ENCODE measurements at regions not wholly inside any gene's neighbourhood (a gene's known extent, or its start where the extent isn't known, plus 50 kb on each side); places are given as distances from the start of the nearest gene placed in this dataset.
A peak's percentile ranks its signal among the peaks of the same experiment; 100 is the strongest.

DNA sequence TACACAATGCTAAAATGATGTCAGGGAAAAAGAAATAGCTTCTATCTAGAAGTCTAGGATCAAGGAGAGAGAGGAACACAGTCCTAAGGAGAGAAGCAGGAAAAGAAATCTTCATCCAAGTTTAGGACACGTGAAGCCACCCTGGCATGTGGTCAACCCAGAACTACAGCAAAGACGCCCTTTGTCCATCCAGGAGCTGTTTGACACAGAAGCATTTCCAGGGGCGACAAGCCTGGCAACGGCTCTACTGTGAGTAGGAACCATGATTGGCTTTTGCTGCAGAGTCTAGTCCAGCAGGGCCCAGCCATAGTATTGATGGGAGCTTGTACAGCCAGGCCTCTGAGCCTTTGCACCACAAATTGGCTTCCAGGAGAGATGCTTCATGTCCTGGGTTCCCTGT is 185.4 kb upstream of the RPL38 start:
- DNase-seq, result no peak

DNA sequence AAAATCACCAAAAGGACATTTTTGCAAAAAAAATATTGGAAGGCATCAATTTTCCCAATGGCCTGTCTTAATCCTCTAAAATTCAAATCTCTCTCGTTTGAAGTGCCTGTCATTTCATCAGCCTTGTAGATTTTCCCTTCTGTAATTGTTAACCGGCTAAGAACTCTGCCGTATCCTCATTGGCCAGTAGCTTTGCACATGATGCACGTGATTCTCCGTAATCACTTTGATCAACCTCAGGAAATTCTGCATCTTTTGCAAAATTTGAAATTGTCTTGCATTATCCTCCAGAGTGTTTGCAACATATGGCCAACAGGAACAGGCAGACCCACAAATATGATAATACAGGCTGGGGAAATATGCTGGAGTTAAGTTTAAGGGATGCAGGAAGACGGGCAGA is 184.2 kb upstream of the RPL38 start:
- no peak for DNase-seq

DNA sequence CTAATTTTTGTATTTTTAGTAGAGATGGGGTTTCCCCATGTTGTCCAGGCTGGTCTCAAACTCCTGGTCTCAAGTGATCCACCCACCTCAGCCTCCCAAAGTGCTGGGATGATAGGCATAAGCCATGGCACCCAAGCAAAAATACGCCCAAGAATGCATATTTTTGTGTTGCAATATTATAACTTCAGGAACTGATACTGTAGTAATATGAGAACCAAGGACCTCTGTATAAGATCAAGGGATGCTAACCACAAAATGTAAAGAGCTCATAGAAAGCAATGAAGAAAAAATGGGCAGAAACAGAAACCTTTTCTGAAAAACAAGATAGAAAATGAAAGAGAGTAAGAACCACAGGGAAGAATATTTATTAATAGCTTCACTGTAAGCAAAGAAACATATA is 183.6 kb upstream of the RPL38 start:
- no peak for DNase-seq

- no peak for DNase-seq
Observed at GRCh38 chr17:74020522-74020921, 183.0 kb upstream of the RPL38 start.

DNA sequence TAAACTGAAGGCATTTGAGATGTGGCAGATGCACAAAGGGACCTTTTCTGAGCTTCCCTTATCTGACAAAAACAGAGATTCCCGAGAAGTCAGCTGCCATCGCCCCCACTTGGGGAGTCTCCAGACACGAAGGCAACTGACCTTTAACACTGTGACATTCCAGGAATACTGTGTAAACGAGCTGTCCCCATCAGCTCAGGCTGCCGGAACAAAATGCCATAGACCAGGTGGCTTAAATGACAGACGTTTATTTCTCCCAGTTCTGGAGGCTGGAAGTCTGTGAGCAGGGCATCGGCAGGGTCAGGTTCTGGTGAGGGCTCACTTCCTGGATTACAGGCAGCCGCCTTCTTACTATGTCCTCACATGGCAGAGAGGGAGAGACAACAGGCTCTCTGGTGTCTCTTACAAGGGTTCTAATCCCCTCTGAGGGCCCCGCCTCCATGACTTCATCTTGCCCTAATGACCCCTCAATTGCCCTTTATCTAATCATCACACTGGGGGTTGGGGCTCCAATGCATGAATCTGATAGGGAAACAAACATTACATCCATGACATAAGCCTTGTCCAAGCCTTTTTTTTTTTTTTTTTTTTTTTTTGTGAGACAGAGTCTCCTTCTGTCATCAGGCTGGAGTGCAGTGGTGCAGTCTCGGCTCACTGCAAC is 178.5 kb upstream of the RPL38 start:
- no peak for DNase-seq

DNA sequence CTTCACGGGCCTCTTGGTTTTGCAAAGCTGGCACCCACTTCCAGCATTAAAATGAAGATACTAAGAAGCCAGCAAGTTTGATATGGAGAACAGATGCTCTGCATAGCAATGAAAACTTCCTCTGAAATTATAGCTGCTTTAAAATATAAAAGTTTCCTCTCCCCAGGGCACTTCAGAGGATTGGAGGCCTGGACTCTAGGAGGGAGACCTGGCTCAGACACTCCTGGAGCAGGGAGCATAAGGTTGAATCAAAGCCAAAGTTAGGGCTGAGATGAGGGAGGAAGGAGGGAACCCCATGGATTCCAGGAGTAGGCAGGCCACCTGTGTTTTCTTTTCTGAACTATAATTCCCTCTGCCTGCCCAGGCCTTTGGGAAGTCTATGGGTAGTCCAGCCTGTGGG is 176.0 kb upstream of the RPL38 start:
- peak; percentile 37 for DNase-seq

- DNase-seq, result no peak
Observed at GRCh38 chr17:74028354-74029116, 174.9 kb upstream of the RPL38 start.

DNA sequence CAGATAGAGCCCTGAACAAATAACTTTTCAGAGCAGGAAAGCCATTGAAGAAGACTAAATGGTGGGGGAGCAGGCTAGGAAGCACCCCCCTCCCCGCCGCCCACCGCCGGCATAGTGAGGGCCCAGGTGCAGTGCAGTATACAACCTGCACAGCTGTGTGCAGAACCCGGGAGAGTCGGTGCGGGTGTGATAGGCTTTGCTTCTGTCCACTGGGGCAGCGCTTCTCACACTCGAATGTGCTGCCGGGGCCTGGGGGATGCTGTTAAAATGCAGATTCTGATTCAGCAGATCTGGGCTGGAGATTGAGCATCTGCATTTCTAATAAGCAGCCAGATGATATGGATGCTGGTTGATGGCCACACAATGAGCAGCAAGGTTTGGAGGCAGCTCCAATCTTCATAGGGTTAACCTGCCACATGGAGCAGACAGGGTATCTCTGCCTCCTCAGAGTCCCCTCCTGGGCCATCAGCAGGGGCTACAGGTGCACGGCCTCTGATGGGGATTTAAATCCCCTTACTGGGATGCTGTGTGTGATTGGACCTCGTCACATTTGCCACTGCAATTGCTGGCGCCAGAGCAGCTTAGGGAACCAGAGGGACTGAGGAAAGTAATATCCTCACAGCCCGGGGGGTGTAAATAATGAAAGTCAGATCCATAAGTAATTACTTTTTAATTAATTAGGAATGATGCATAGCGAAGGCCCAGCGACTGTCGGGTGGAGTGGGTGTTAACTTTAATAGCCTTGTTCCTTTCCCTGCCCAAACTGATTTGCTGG is 172.0 kb upstream of the RPL38 start:
- DNase-seq, result no peak

DNA sequence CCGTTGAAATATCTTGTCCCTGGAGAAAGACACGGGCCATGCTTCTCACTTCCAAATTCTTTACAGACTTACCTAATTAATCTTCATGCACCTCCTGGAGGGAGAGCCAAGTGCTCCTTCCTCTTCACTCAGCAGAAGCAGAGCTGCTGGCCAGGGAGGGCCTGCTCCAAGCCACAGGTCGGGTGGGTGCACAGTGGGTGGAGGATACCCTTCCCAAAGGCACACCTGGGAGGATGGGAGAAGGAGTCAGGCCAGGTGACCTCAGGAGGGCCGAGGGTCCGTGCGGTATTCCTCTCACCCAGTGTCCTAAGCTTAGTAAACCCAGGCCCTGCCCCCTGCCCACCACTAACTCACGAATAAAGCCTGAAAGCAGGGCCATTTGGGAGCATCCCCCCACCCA is 171.3 kb upstream of the RPL38 start:
- DNase-seq, result no peak

GRCh38 chr17:74037320-74037719 is 166.2 kb upstream of the RPL38 start:
- DNase-seq, result peak; percentile 85

GRCh38 chr17:74040291-74040690 is 163.2 kb upstream of the RPL38 start:
- DNase-seq, result no peak

DNA sequence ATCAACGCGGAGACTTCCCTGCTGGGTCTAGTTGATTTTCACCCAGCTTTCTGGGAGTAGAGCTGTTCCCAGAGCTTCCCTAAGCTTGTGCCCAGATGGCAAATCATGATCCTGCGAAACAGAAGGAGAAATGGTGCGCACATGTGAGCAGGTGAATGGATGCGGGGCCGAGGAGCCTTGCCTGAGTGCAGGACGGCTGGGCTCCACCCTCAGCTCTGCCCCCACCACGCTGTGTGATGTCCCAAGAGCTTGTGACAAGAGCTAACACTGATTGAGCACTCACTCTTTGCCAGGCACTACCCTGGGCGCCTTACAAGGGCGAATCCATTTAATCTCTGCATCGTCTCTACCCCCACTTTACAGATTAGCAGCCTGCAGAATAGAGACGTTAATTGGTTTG is 162.7 kb upstream of the RPL38 start:
- no peak for DNase-seq

DNA sequence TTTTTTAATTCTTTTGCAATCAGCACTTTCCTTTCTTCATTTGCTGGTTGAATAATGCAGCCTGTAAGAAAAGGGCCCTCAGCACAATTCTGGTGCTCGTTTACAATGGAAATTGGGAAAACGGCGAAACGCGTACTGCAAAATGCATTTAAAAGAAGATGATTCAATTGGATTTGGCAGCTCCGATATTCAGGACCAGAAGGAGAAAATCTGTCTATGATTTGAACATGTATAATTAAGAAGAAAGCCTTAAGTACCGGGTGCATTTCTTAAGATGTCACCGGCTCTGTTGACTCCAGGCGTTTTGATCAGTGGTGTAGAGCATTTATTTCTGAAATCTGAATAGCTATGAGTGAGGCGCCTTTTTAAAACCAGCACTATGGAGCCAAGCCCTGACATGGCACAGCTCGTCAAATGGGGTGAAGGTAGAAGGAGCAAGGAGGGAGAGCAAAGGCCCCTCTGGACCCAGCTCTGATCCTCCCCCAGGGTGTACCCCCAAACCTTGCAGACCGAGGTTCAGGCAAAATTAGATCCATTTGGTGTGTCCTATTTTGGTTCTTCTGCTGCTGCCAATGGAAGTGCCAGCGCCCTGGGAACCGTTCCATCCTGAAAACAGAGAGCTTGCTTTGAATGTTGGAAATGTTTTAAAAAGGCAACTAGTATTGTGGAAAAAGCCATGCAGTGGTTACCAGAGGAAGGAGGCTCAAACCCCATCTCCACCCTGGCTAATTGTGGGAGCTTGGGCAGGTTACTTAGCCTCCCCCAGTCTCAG is 161.4 kb upstream of the RPL38 start:
- DNase-seq, result no peak

- DNase-seq, result peak; percentile 50
Observed at GRCh38 chr17:74042744-74043486, 160.6 kb upstream of the RPL38 start.

- DNase-seq, result no peak
Observed at GRCh38 chr17:74043976-74044375, 159.5 kb upstream of the RPL38 start.

GRCh38 chr17:74045608-74046280 is 157.7 kb upstream of the RPL38 start:
- no peak for DNase-seq

GRCh38 chr17:74049167-74049966 is 154.1 kb upstream of the RPL38 start:
- DNase-seq, result peak; percentile 29

DNA sequence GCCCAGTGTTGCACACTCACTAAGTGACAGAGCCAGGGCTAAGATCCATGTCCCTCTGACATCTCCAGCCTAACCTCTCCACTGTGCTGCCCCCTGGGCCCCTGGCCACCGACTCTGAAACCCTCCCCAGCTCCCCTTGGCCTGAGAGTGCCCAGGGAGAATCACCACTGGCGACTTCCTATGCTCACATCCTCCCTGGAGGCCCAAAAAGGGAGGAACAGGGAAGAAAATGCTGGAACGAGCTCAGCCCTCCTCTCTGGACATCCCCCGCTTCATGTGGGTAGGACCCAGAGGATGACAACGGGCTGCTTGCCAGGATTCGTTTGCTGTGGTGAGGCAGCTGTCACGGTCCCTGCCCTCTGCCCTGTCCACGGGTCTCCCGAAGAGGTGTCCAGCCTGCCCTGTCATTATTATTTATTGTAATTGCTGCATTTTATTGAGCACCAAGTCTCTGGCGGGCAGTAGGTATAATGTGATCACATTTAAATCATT is 153.5 kb upstream of the RPL38 start:
- no peak for DNase-seq

- DNase-seq, result no peak
Observed at GRCh38 chr17:74051348-74051747, 152.1 kb upstream of the RPL38 start.

Data from tongue (tissue), 1 donor.